Peyer's patch (tissue), 4 donors: ENCODE measurements at regions not wholly inside any gene's neighbourhood (a gene's known extent, or its start where the extent isn't known, plus 50 kb on each side); places are given as distances from the start of the nearest gene placed in this dataset.

Experiments
- CTCF ChIP-seq, 6 experiments: fragments of 450-650 bp in 4 of 6; fragments of 200-600 bp in 2 of 6; sonication (generic) in 1 of 6; IDR thresholded peaks; one replicate each; pipeline ENCODE4 v1.5.1; 2017 to 2019; ENCODE audit warnings: antibody characterized with exemption in 6 of 6, mild to moderate bottlenecking in 3 of 6, moderate library complexity in 1 of 6
- POLR2A ChIP-seq, 2 donors: fragments of 450-650 bp; IDR thresholded peaks; one replicate each; pipeline ENCODE4 v1.5.1; 2017; ENCODE audit warnings: antibody characterized with exemption in 2 of 2, mild to moderate bottlenecking in 2 of 2, moderate library complexity in 2 of 2

- TF ChIP-seq CTCF (IDR thresholded peaks at IDR 0.05) (no peak), POLR2A (IDR thresholded peaks at IDR 0.05) (no peak)
Measured at GRCh38 chr15:101120473-101120872, 131.4 kb downstream of the CHSY1 start.
